GM23338 (cell line): ENCODE measurements at regions not wholly inside any gene's neighbourhood (a gene's known extent, or its start where the extent isn't known, plus 50 kb on each side); places are given as distances from the start of the nearest gene placed in this dataset.

Experiments used
- ATAC-seq: fragments of 200-7000 bp; cut with Tn5 transposase; 3 replicates; pipeline ENCODE4 v1.9.1; 2020
- DNase-seq: peaks from one replicate; pipeline ENCODE4 v3.0.0-alpha.2; 2015; ENCODE audit warnings: low spot score
- H2AFZ ChIP-seq: fragments of 200-600 bp; sonication (generic); 2 replicates; pipeline ENCODE4 v1.8.0; 2016; ENCODE audit warnings: antibody characterized with exemption, mild to moderate bottlenecking, moderate library complexity
- H3F3A ChIP-seq: fragments of 200-600 bp; sonication (generic); replicated peaks from 2 replicates; pipeline ENCODE4 v1.8.0; 2017; ENCODE audit warnings: antibody characterized with exemption, mixed run types, low read depth
- H3K27ac ChIP-seq: fragments of 200-600 bp; sonication (generic); 2 replicates; pipeline ENCODE4 v1.6.1; 2016; ENCODE audit warnings: low read depth
- H3K27me3 ChIP-seq: fragments of 200-600 bp; sonication (generic); 2 replicates; pipeline ENCODE4 v1.8.0; 2016; ENCODE audit warnings: mild to moderate bottlenecking, mixed run types, moderate library complexity; ENCODE audit not compliant: insufficient read depth
- H3K36me3 ChIP-seq: fragments of 200-600 bp; sonication (generic); 2 replicates; pipeline ENCODE4 v1.8.0; 2016; ENCODE audit warnings: mild to moderate bottlenecking; ENCODE audit not compliant: insufficient read depth
- H3K4me1 ChIP-seq: fragments of 200-600 bp; sonication (generic); 2 replicates; pipeline ENCODE4 v1.8.0; 2016; ENCODE audit warnings: mild to moderate bottlenecking, moderate library complexity; ENCODE audit not compliant: insufficient read depth
- H3K4me2 ChIP-seq: fragments of 200-600 bp; sonication (generic); 2 replicates; pipeline ENCODE4 v1.7.1; 2017; ENCODE audit warnings: mixed run types
- H3K4me3 ChIP-seq: fragments of 200-600 bp; sonication (generic); 2 replicates; pipeline ENCODE4 v1.6.1; 2016; ENCODE audit warnings: mixed run types
- H3K79me2 ChIP-seq: fragments of 200-600 bp; sonication (generic); replicated peaks from 2 replicates; pipeline ENCODE4 v1.8.0; 2017; ENCODE audit warnings: mild to moderate bottlenecking; ENCODE audit not compliant: insufficient read depth
- H3K9me2 ChIP-seq: fragments of 200-600 bp; sonication (generic); 2 replicates; pipeline ENCODE4 v1.8.0; 2017; ENCODE audit not compliant: insufficient read depth
- H4K20me1 ChIP-seq: fragments of 200-600 bp; sonication (generic); replicated peaks from 2 replicates; pipeline ENCODE4 v1.8.0; 2017; ENCODE audit warnings: mild to moderate bottlenecking; ENCODE audit not compliant: insufficient read depth
- H3K27ac Mint-ChIP-seq: 2 replicates; pipeline ENCODE4 v1.8.0; 2020; ENCODE audit warnings: inconsistent platforms, mild to moderate bottlenecking, moderate library complexity, mixed read lengths
- H3K27me3 Mint-ChIP-seq: 3 replicates; pipeline ENCODE4 v1.8.0; 2022; ENCODE audit warnings: low read depth, mild to moderate bottlenecking, moderate library complexity, mixed read lengths, inconsistent platforms; ENCODE audit not compliant: insufficient read depth, poor library complexity
- H3K36me3 Mint-ChIP-seq: 3 replicates; pipeline ENCODE4 v1.8.0; 2021; ENCODE audit warnings: low read depth, mild to moderate bottlenecking, inconsistent platforms, moderate library complexity, mixed read lengths
- H3K4me1 Mint-ChIP-seq: 3 replicates; pipeline ENCODE4 v1.8.0; 2020; ENCODE audit warnings: mild to moderate bottlenecking, inconsistent platforms, mixed read lengths
- H3K4me3 Mint-ChIP-seq: 3 replicates; pipeline ENCODE4 v1.8.0; 2021; ENCODE audit warnings: moderate library complexity, mild to moderate bottlenecking, inconsistent platforms, mixed read lengths
- H3K9me3 Mint-ChIP-seq: 3 replicates; pipeline ENCODE4 v1.8.0; 2020; ENCODE audit warnings: moderate library complexity, mild to moderate bottlenecking, inconsistent platforms, mixed read lengths
- CTCF ChIP-seq, 2 experiments: fragments of 200-600 bp in 1 of 2; sonication (generic) in 1 of 2; conservative IDR thresholded peaks; 2 replicates each; pipeline versions ENCODE4 v1.5.1 to v1.6.1; 2016 to 2017; ENCODE audit warnings: antibody characterized with exemption in 2 of 2, low read depth in 2 of 2, mild to moderate bottlenecking in 2 of 2, moderate library complexity in 1 of 2
- ETS1 ChIP-seq: IDR thresholded peaks from 2 replicates; pipeline ENCODE4 v1.6.1; 2016; ENCODE audit warnings: antibody characterized with exemption
- EZH2 ChIP-seq: fragments of 200-600 bp; sonication (generic); IDR thresholded peaks from one replicate; pipeline ENCODE4 v1.8.0; 2017; ENCODE audit warnings: antibody characterized with exemption, mild to moderate bottlenecking, low read depth; ENCODE audit not compliant: unreplicated experiment
- EZH2phosphoT487 ChIP-seq: fragments of 200-600 bp; sonication (generic); IDR thresholded peaks from one replicate; pipeline ENCODE4 v1.8.1; 2018; ENCODE audit warnings: antibody characterized with exemption; ENCODE audit not compliant: unreplicated experiment
- JUNB ChIP-seq: IDR thresholded peaks from one replicate; pipeline ENCODE4 v1.6.1; 2016; ENCODE audit warnings: antibody characterized with exemption; ENCODE audit not compliant: unreplicated experiment
- NANOG ChIP-seq: IDR thresholded peaks from 2 replicates; pipeline ENCODE4 v1.6.1; 2016; ENCODE audit warnings: antibody characterized with exemption, borderline replicate concordance
- POLR2AphosphoS5 ChIP-seq: IDR thresholded peaks from 2 replicates; pipeline ENCODE4 v1.6.1; 2016; ENCODE audit warnings: antibody characterized with exemption, low read depth
- REST ChIP-seq: IDR thresholded peaks from one replicate; pipeline ENCODE4 v1.6.1; 2018; ENCODE audit warnings: antibody characterized with exemption; ENCODE audit not compliant: unreplicated experiment
- STAT1 ChIP-seq: IDR thresholded peaks from one replicate; pipeline ENCODE4 v1.6.1; 2016; ENCODE audit warnings: antibody characterized with exemption; ENCODE audit not compliant: unreplicated experiment
- ZNF114 ChIP-seq: fragments of 250-450 bp; sonication (Bioruptor Pico); IDR thresholded peaks from 2 replicates; pipeline ENCODE4 v1.5.0; 2020; ENCODE audit warnings: mild to moderate bottlenecking, moderate library complexity
- ZNF331 ChIP-seq: fragments of 250-450 bp; sonication (Bioruptor Pico); IDR thresholded peaks from 2 replicates; pipeline ENCODE4 v1.5.0; 2020; ENCODE audit warnings: low read depth, mild to moderate bottlenecking, moderate library complexity
- ZNF462 ChIP-seq: fragments of 250-450 bp; sonication (Bioruptor Pico); IDR thresholded peaks from 2 replicates; pipeline ENCODE4 v1.5.0; 2020; ENCODE audit warnings: mild to moderate bottlenecking, moderate library complexity

- Histone ChIP-seq H3K79me2 (no peaks in the 10 kb centered on the region), H3K4me2 (no peak overlapping the region), H3K4me1 (no peaks in the 10 kb centered on the region), H3K27me3 (no peaks in the 10 kb centered on the region), H3F3A (no peaks in the 10 kb centered on the region), H3K9me2 (no peaks in the 10 kb centered on the region), H3K27ac (no peak overlapping the region), H4K20me1 (no peaks in the 10 kb centered on the region), H2AFZ (no peak overlapping the region), H3K4me3 (no peak overlapping the region), H3K36me3 (no peaks in the 10 kb centered on the region)
- Mint-ChIP-seq H3K36me3 (no peaks in the 10 kb centered on the region), H3K27ac (no peak overlapping the region), H3K27me3 (no peaks in the 10 kb centered on the region), H3K4me1 (no peaks in the 10 kb centered on the region), H3K4me3 (no peak overlapping the region), H3K9me3 (peaks cover 18% of the 10 kb centered on the region)
- ATAC-seq (no peak), DNase-seq (no peak)
- TF ChIP-seq NANOG (no peak), EZH2phosphoT487 (no peak), ZNF331 (CRISPR knock-in tag) (no peak), EZH2 (no peak), CTCF (conservative IDR thresholded peaks at IDR 0.05; ENCODE audit: low read depth in 2 of 2) (no peak), REST (no peak), ETS1 (no peak), ZNF114 (no peak), STAT1 (no peak), ZNF462 (no peak), POLR2AphosphoS5 (no peak), JUNB (no peak)
These were observed 475.4 kb upstream of the ARGLU1 start for GRCh38 chr13:107043021-107043956.
